Fibroblast of lung (primary cell): ENCODE measurements at regions not wholly inside any gene's neighbourhood (a gene's known extent, or its start where the extent isn't known, plus 50 kb on each side); places are given as distances from the start of the nearest gene placed in this dataset.

Experiments
- DNase-seq, 2 donors: peaks; one replicate each; pipeline versions ENCODE4 v3.0.0 to v3.0.0-alpha.2; 2010; ENCODE audit warnings: low read depth in 2 of 2
- H2AFZ ChIP-seq: 2 replicates; pipeline ENCODE4 v1.5.1; 2012; ENCODE audit warnings: low read length, control low read depth, inconsistent platforms
- H3K27ac ChIP-seq: 2 replicates; pipeline ENCODE4 v1.5.1; 2011; ENCODE audit warnings: low read length, control low read depth; ENCODE audit not compliant: insufficient read depth
- H3K27me3 ChIP-seq: 2 replicates; pipeline ENCODE4 v1.5.1; 2011; ENCODE audit warnings: mild to moderate bottlenecking, low read length; ENCODE audit not compliant: control insufficient read depth, insufficient read depth
- H3K36me3 ChIP-seq: 2 replicates; pipeline ENCODE4 v1.5.1; 2011; ENCODE audit warnings: low read length; ENCODE audit not compliant: control insufficient read depth, insufficient read depth
- H3K4me1 ChIP-seq: 2 replicates; pipeline ENCODE4 v1.5.1; 2011; ENCODE audit warnings: low read length; ENCODE audit not compliant: control insufficient read depth, insufficient read depth; ENCODE audit errors: extremely low read depth
- H3K4me2 ChIP-seq: 2 replicates; pipeline ENCODE4 v1.5.1; 2011; ENCODE audit warnings: low read length, control low read depth; ENCODE audit not compliant: insufficient read depth; ENCODE audit errors: extremely low read depth
- H3K4me3 ChIP-seq, 4 experiments: fragments of 200-600 bp in 1 of 4; sonication (generic) in 1 of 4; replicated peaks in 1 of 4; 2 replicates each; pipeline ENCODE4 v1.5.1; 2011 to 2016; ENCODE audit warnings: low read length in 4 of 4, low read depth in 3 of 4, mild to moderate bottlenecking in 3 of 4, control low read depth in 2 of 4, inconsistent platforms in 1 of 4, mixed read lengths in 1 of 4; ENCODE audit not compliant: insufficient read depth in 1 of 4; ENCODE audit errors: control extremely low read depth in 1 of 4
- H3K79me2 ChIP-seq: 2 replicates; pipeline ENCODE4 v1.5.1; 2012; ENCODE audit warnings: mild to moderate bottlenecking, low read length, inconsistent platforms; ENCODE audit not compliant: control insufficient read depth, insufficient read depth
- H3K9ac ChIP-seq: 2 replicates; pipeline ENCODE4 v1.5.1; 2011; ENCODE audit warnings: mild to moderate bottlenecking, low read length, control low read depth; ENCODE audit not compliant: insufficient read depth
- H3K9me3 ChIP-seq: 2 replicates; pipeline ENCODE4 v1.5.1; 2012; ENCODE audit warnings: low read depth, low read length; ENCODE audit not compliant: control insufficient read depth, insufficient read depth
- H4K20me1 ChIP-seq: 2 replicates; pipeline ENCODE4 v1.5.1; 2011; ENCODE audit warnings: low read length; ENCODE audit not compliant: control insufficient read depth, insufficient read depth; ENCODE audit errors: extremely low read depth
- CTCF ChIP-seq, 2 donors: IDR thresholded peaks in 1 of 2; conservative IDR thresholded peaks in 1 of 2; 1 replicate in 1 of 2; 2 replicates in 1 of 2; pipeline ENCODE4 v1.5.1; 2011 to 2012; ENCODE audit warnings: low read length in 2 of 2, control low read depth in 1 of 2, inconsistent platforms in 1 of 2, low read depth in 1 of 2, mild to moderate bottlenecking in 1 of 2
- EZH2 ChIP-seq: IDR thresholded peaks from 2 replicates; pipeline ENCODE4 v1.5.1; 2012; ENCODE audit warnings: low read length, control low read depth, mild to moderate bottlenecking; ENCODE audit errors: missing control alignments

GRCh38 chr2:16280081-16280480 is 339.7 kb downstream of the MYCN start:
- H3K9ac ChIP-seq, result no peak overlapping the region
- no peaks in the 10 kb centered on the region for H3K27me3 ChIP-seq
- no peaks in the 10 kb centered on the region for H4K20me1 ChIP-seq
- H3K36me3 ChIP-seq, result no peaks in the 10 kb centered on the region
- H3K9me3 ChIP-seq, result no peaks in the 10 kb centered on the region
- H2AFZ ChIP-seq, result no peak overlapping the region
- H3K4me1 ChIP-seq, result no peaks in the 10 kb centered on the region
- no peak overlapping the region for H3K4me3 ChIP-seq
- no peaks in the 10 kb centered on the region for H3K79me2 ChIP-seq
- no peak overlapping the region for H3K4me2 ChIP-seq
- H3K27ac ChIP-seq, result no peak overlapping the region
- DNase-seq, result no peak
- TF ChIP-seq CTCF (conservative IDR thresholded peaks at IDR 0.05 in 1 of 2, IDR thresholded peaks at IDR 0.05 in 1 of 2; ENCODE audit: low read depth in 1 of 2, low read length in 2 of 2), result no peak
- no peak for TF ChIP-seq EZH2

- H3K36me3 ChIP-seq, result no peaks in the 10 kb centered on the region
- no peaks in the 10 kb centered on the region for H3K27me3 ChIP-seq
- no peak overlapping the region for H3K4me3 ChIP-seq
- no peaks in the 10 kb centered on the region for H3K79me2 ChIP-seq
- H4K20me1 ChIP-seq, result no peaks in the 10 kb centered on the region
- no peaks in the 10 kb centered on the region for H3K4me1 ChIP-seq
- no peak overlapping the region for H2AFZ ChIP-seq
- no peaks in the 10 kb centered on the region for H3K9me3 ChIP-seq
- no peak for TF ChIP-seq EZH2
- TF ChIP-seq CTCF (conservative IDR thresholded peaks at IDR 0.05 in 1 of 2, IDR thresholded peaks at IDR 0.05 in 1 of 2; ENCODE audit: low read depth in 1 of 2, low read length in 2 of 2), result no peak
- H3K9ac ChIP-seq, result no peak overlapping the region
- DNase-seq, result no peak
- H3K4me2 ChIP-seq, result no peak overlapping the region
- H3K27ac ChIP-seq, result no peak overlapping the region
Observed at GRCh38 chr2:16279641-16280040, 339.3 kb downstream of the MYCN start.

DNA sequence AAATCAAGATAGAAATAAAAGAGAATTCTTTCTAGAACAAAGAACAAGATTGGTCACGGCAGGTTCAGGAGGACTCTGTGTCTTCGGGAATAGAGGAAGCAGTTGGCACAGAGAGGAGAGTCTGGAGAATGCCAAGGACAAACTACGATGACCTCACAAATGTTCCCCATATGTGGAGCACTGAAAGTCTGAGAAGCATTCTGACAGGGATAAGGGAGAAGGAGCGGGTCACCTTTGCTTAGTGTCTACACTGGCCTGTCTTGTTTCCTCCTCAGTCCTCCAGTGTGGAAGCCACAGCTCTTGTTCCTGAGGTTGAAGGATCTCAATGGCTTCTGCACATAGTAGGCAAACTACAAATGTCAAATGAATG is 338.8 kb downstream of the MYCN start:
- TF ChIP-seq CTCF (conservative IDR thresholded peaks at IDR 0.05 in 1 of 2, IDR thresholded peaks at IDR 0.05 in 1 of 2; ENCODE audit: low read depth in 1 of 2, low read length in 2 of 2), result no peak
- TF ChIP-seq EZH2, result no peak
- Histone ChIP-seq H4K20me1 (no peaks in the 10 kb centered on the region), H3K9ac (no peak overlapping the region), H3K36me3 (no peaks in the 10 kb centered on the region), H3K27ac (no peak overlapping the region), H3K4me3 (no peak overlapping the region), H3K4me1 (no peaks in the 10 kb centered on the region), H3K4me2 (no peak overlapping the region), H3K27me3 (no peaks in the 10 kb centered on the region), H2AFZ (no peak overlapping the region), H3K79me2 (no peaks in the 10 kb centered on the region), H3K9me3 (no peaks in the 10 kb centered on the region)
- no peak for DNase-seq
